ENCODE measurements at regions not wholly inside any gene's neighbourhood (a gene's known extent, or its start where the extent isn't known, plus 50 kb on each side); places are given as distances from the start of the nearest gene placed in this dataset.

DNA sequence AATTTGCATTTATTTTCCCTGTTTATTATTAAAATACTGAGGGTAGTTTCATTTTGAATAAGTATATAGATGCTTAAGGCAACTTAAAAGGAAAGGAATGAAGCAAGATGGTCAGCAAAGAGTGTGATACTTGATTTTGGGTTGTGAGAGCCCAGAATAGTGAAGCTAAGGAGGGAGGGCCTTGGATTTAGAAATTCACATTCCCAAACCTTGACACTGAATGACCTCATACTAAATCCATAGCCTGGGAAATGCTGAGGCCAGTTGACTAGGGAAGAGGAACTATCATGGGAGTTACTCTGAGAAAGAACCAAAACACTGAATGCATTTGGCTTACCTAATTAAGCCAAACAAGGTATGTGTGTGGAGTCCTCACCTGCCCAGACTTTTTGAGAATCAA is 292.5 kb downstream of the SPATA31D1 start (continued):
- TF ChIP-seq MED1 (CRISPR knock-in tag; IDR thresholded peaks at IDR 0.05; ENCODE audit: borderline replicate concordance): no peak
- TF ChIP-seq ZNF197 (CRISPR knock-in tag; IDR thresholded peaks at IDR 0.05; ENCODE audit: low read depth): no peak
- TF ChIP-seq TAF9B (IDR thresholded peaks at IDR 0.05; ENCODE audit: partially characterized antibody): no peak
- no peak for TF ChIP-seq PHF8 (IDR thresholded peaks at IDR 0.05; ENCODE audit: borderline replicate concordance, low read length)
- no peak for TF ChIP-seq ZNF609 (CRISPR knock-in tag; IDR thresholded peaks at IDR 0.05; ENCODE audit: borderline replicate concordance)
- no peak for TF ChIP-seq KLF1 (tag; IDR thresholded peaks at IDR 0.05)
- TF ChIP-seq RBM14 (IDR thresholded peaks at IDR 0.05; ENCODE audit: borderline replicate concordance, insufficient read depth, low read depth, low read length): no peak
- no peak for TF ChIP-seq HDGF (IDR thresholded peaks at IDR 0.05)
- TF ChIP-seq ARNT (IDR thresholded peaks at IDR 0.05): no peak
- no peak for TF ChIP-seq FOXA3 (CRISPR knock-in tag; conservative IDR thresholded peaks at IDR 0.05 in 1 of 2, IDR thresholded peaks at IDR 0.05 in 1 of 2)

All from K562 (cell line).